ENCODE measurements at regions not wholly inside any gene's neighbourhood (a gene's known extent, or its start where the extent isn't known, plus 50 kb on each side); places are given as distances from the start of the nearest gene placed in this dataset.

DNA sequence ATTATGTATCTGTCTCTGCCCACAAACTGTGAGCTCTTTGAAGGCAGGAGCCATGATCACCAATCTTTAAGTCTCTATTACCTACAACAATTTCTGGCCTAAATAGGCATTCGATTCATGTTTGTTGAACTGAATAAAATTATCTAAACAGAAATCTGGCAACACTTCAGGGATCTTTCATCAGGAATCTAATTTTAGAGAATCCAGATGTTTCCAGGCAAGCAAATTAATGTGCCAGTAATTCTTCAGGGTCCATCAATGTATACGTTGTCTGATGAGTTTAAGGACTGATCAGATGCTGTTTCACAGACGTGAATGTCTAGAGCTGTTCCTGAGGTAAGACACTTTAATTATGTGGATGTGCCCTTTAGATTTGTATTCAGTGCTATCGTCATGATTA lies 524.4 kb downstream of the PTPRC start:
- H3K9me3 ChIP-seq (ENCODE audit: insufficient read depth, low read depth, low read length), result no peaks in the 10 kb centered on the region
- Mint-ChIP-seq H3K4me1 (ENCODE audit: low read depth, unreplicated experiment) (peaks cover 11% of the 10 kb centered on the region), H3K27ac (ENCODE audit: unreplicated experiment) (no peak overlapping the region), H3K36me3 (ENCODE audit: low read depth, unreplicated experiment) (no peaks in the 10 kb centered on the region), H3K4me3 (ENCODE audit: unreplicated experiment) (no peak overlapping the region), H3K9me3 (ENCODE audit: unreplicated experiment) (peaks cover 2% of the 10 kb centered on the region), H3K27me3 (ENCODE audit: low read depth, unreplicated experiment) (no peaks in the 10 kb centered on the region)
- DNase-seq (ENCODE audit: low read depth), result no peak
- no peak overlapping the region for H3K4me3 ChIP-seq (ENCODE audit: insufficient read depth, low read depth, low read length)
- no peak for FAIRE-seq
- no peak overlapping the region for H2AFZ ChIP-seq (ENCODE audit: low read depth, low read length)
- no peaks in the 10 kb centered on the region for H3K36me3 ChIP-seq (ENCODE audit: insufficient read depth, low read length)
- H3K4me2 ChIP-seq (ENCODE audit: low read length), result no peak overlapping the region
- no peaks in the 10 kb centered on the region for H3K79me2 ChIP-seq (ENCODE audit: insufficient read depth, low read length)
- H3K27me3 ChIP-seq (ENCODE audit: insufficient read depth, low read length), result no peaks in the 10 kb centered on the region
- TF ChIP-seq EZH2 (IDR thresholded peaks at IDR 0.05; ENCODE audit: insufficient read depth, low read length), result no peak
- TF ChIP-seq, protein P1, sequence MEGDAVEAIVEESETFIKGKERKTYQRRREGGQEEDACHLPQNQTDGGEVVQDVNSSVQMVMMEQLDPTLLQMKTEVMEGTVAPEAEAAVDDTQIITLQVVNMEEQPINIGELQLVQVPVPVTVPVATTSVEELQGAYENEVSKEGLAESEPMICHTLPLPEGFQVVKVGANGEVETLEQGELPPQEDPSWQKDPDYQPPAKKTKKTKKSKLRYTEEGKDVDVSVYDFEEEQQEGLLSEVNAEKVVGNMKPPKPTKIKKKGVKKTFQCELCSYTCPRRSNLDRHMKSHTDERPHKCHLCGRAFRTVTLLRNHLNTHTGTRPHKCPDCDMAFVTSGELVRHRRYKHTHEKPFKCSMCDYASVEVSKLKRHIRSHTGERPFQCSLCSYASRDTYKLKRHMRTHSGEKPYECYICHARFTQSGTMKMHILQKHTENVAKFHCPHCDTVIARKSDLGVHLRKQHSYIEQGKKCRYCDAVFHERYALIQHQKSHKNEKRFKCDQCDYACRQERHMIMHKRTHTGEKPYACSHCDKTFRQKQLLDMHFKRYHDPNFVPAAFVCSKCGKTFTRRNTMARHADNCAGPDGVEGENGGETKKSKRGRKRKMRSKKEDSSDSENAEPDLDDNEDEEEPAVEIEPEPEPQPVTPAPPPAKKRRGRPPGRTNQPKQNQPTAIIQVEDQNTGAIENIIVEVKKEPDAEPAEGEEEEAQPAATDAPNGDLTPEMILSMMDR (IDR thresholded peaks at IDR 0.05; ENCODE audit: insufficient read depth, low read depth, low read length), result no peak
- no peaks in the 10 kb centered on the region for H4K20me1 ChIP-seq (ENCODE audit: insufficient read depth, low read length)
- no peak overlapping the region for H3K27ac ChIP-seq (ENCODE audit: low read depth, low read length)
- H3K9ac ChIP-seq (ENCODE audit: low read length), result no peak overlapping the region
- no peaks in the 10 kb centered on the region for H3K4me1 ChIP-seq (ENCODE audit: insufficient read depth, low read length)

DNA sequence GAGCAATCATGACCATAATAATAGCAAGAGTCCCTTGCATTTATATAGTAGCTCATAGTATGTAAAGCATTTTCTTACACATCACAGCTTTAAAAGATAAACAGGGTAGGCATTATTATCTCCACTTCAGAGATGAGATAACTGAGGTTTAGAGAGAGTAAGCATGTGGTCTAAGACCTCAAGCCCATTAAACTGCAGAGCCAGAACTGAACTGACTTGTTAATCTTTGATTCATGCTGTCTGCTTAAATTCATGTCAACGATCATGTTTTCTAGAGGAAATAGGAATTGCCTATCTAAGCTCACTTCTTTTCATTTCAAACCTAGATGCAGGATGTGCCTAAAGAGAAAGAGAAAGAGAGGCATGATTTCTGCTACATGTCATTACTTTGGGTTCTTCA lies 524.8 kb downstream of the PTPRC start:
- DNase-seq (ENCODE audit: low read depth), result no peak
- H3K4me3 ChIP-seq (ENCODE audit: insufficient read depth, low read depth, low read length), result no peak overlapping the region
- no peak overlapping the region for H2AFZ ChIP-seq (ENCODE audit: low read depth, low read length)
- no peaks in the 10 kb centered on the region for H4K20me1 ChIP-seq (ENCODE audit: insufficient read depth, low read length)
- no peak for FAIRE-seq
- no peak overlapping the region for H3K4me2 ChIP-seq (ENCODE audit: low read length)
- no peaks in the 10 kb centered on the region for H3K79me2 ChIP-seq (ENCODE audit: insufficient read depth, low read length)
- H3K9ac ChIP-seq (ENCODE audit: low read length), result no peak overlapping the region
- H3K9me3 ChIP-seq (ENCODE audit: insufficient read depth, low read depth, low read length), result no peaks in the 10 kb centered on the region
- Mint-ChIP-seq H3K4me3 (ENCODE audit: unreplicated experiment) (no peak overlapping the region), H3K27me3 (ENCODE audit: low read depth, unreplicated experiment) (no peaks in the 10 kb centered on the region), H3K9me3 (ENCODE audit: unreplicated experiment) (peaks cover 2% of the 10 kb centered on the region), H3K4me1 (ENCODE audit: low read depth, unreplicated experiment) (peaks cover 11% of the 10 kb centered on the region), H3K36me3 (ENCODE audit: low read depth, unreplicated experiment) (no peaks in the 10 kb centered on the region), H3K27ac (ENCODE audit: unreplicated experiment) (no peak overlapping the region)
- H3K27me3 ChIP-seq (ENCODE audit: insufficient read depth, low read length), result no peaks in the 10 kb centered on the region
- no peaks in the 10 kb centered on the region for H3K36me3 ChIP-seq (ENCODE audit: insufficient read depth, low read length)
- H3K27ac ChIP-seq (ENCODE audit: low read depth, low read length), result no peak overlapping the region
- no peaks in the 10 kb centered on the region for H3K4me1 ChIP-seq (ENCODE audit: insufficient read depth, low read length)
- no peak for TF ChIP-seq EZH2 (IDR thresholded peaks at IDR 0.05; ENCODE audit: insufficient read depth, low read length)
- TF ChIP-seq, protein P1 (IDR thresholded peaks at IDR 0.05; ENCODE audit: insufficient read depth, low read depth, low read length), result no peak

DNA sequence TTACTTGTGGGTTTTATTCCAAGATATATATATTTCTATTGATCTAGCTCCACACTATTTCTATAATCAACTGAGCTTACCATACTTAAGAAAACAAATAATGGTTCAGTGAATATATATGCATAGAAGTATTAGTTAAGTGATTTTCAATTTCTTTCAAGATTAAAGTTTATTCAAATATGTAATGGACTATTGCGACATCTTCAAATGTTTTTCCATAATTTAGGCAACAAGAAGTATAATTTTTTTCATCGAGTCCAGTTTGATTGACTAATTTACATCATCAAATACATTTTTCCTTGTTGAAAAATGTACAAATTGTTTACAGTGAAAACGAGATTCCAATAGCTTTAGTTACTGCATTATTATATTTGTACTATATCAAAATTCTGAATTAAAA lies 528.6 kb downstream of the PTPRC start:
- no peak for TF ChIP-seq EZH2 (IDR thresholded peaks at IDR 0.05; ENCODE audit: insufficient read depth, low read length)
- TF ChIP-seq, protein P1 (IDR thresholded peaks at IDR 0.05; ENCODE audit: insufficient read depth, low read depth, low read length), result no peak
- H3K27me3 ChIP-seq (ENCODE audit: insufficient read depth, low read length), result no peaks in the 10 kb centered on the region
- H3K36me3 ChIP-seq (ENCODE audit: insufficient read depth, low read length), result no peaks in the 10 kb centered on the region
- Mint-ChIP-seq H3K36me3 (ENCODE audit: low read depth, unreplicated experiment) (peaks cover 2% of the 10 kb centered on the region), H3K4me3 (ENCODE audit: unreplicated experiment) (no peak overlapping the region), H3K27ac (ENCODE audit: unreplicated experiment) (no peak overlapping the region), H3K27me3 (ENCODE audit: low read depth, unreplicated experiment) (no peaks in the 10 kb centered on the region), H3K9me3 (ENCODE audit: unreplicated experiment) (peaks cover 5% of the 10 kb centered on the region), H3K4me1 (ENCODE audit: low read depth, unreplicated experiment) (peaks cover 7% of the 10 kb centered on the region)
- no peak overlapping the region for H3K27ac ChIP-seq (ENCODE audit: low read depth, low read length)
- H3K4me1 ChIP-seq (ENCODE audit: insufficient read depth, low read length), result no peaks in the 10 kb centered on the region
- FAIRE-seq, result no peak
- H3K4me2 ChIP-seq (ENCODE audit: low read length), result no peak overlapping the region
- no peak for DNase-seq (ENCODE audit: low read depth)
- H3K79me2 ChIP-seq (ENCODE audit: insufficient read depth, low read length), result no peaks in the 10 kb centered on the region
- no peaks in the 10 kb centered on the region for H3K9me3 ChIP-seq (ENCODE audit: insufficient read depth, low read depth, low read length)
- H2AFZ ChIP-seq (ENCODE audit: low read depth, low read length), result no peak overlapping the region
- H3K9ac ChIP-seq (ENCODE audit: low read length), result no peak overlapping the region
- H4K20me1 ChIP-seq (ENCODE audit: insufficient read depth, low read length), result no peaks in the 10 kb centered on the region
- H3K4me3 ChIP-seq (ENCODE audit: insufficient read depth, low read depth, low read length), result no peak overlapping the region

Measured in astrocyte (in vitro differentiated cells and primary cell).